ENCODE measurements at regions not wholly inside any gene's neighbourhood (a gene's known extent, or its start where the extent isn't known, plus 50 kb on each side); places are given as distances from the start of the nearest gene placed in this dataset.

DNA sequence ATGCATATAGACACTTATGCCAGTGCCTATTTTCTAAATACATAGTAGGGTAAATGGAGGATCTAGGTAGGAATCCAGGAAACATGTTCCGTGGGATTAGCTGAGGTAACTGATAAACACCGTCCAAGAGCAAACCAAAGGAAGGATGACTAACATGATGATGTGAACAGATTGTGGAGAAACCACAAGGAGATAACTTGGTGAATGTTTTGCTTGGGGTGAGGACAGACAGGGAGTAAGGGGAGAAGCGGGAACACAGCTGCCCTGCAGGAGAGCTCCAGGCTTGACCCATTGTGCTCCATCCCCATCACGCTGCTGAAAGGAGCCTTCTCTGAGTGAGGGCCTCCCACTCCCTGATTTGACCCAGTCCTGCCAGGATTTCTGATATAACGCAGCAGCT, 87.0 kb upstream of the ZC3H11B start:
- in situ Hi-C loops (cut with HindIII; ENCODE audit: low pct_ligation_motif_present, low pct_unique_long_range_greater_than_20kb, low sequenced_read_pairs) = no loop called here
- peak; percentile 20 for DNase-seq

DNA sequence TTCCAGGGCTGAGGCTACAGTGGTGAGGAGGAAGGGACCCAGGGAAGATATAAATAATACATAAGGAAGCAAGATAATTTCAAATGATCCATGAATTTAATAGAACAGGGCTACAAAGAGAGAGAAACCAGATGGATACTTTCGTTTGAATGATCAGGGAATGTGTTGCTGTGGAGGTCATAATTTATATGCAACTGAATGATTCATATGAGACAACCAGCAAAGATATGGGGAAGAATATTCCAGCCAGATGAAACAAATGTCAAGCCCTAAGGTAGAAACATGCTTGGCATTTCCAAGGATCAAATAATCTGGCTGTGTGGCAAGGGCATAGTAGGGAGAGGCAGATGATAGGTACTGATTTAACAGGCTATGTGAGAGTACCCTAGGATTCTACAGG, 84.8 kb upstream of the ZC3H11B start:
- in situ Hi-C loops (cut with HindIII; ENCODE audit: low pct_ligation_motif_present, low pct_unique_long_range_greater_than_20kb, low sequenced_read_pairs) = no loop called here
- DNase-seq = no peak

- in situ Hi-C loops (cut with HindIII; ENCODE audit: low pct_ligation_motif_present, low pct_unique_long_range_greater_than_20kb, low sequenced_read_pairs) = no loop called here
- no peak for DNase-seq
Measured at GRCh38 chr1:219692981-219693380, 80.1 kb upstream of the ZC3H11B start.

GRCh38 chr1:219689774-219690173, 76.9 kb upstream of the ZC3H11B start:
- DNase-seq = no peak
- in situ Hi-C loops (cut with HindIII; ENCODE audit: low pct_ligation_motif_present, low pct_unique_long_range_greater_than_20kb, low sequenced_read_pairs) = no loop called here

DNA sequence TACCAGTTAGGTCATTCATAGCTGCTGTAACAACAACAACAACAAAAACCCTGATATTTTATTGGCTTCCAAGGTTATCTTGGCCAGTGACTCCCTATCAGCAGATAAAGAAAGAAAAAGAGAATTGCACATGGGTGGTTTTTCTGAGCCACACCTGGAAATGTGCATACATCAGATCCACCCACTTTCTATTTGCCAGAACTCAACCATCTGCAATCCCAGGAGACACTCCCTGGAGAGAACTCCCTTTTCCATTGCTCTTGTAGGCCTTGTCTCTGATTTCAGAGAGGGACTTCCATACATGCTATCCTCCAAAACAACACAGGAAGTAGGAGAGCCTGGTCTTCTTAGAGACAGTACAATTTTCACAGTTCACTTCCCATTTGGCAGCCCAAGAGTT, 74.9 kb upstream of the ZC3H11B start:
- no peak for DNase-seq
- in situ Hi-C loops (cut with HindIII; ENCODE audit: low pct_ligation_motif_present, low pct_unique_long_range_greater_than_20kb, low sequenced_read_pairs) = no loop called here

DNA sequence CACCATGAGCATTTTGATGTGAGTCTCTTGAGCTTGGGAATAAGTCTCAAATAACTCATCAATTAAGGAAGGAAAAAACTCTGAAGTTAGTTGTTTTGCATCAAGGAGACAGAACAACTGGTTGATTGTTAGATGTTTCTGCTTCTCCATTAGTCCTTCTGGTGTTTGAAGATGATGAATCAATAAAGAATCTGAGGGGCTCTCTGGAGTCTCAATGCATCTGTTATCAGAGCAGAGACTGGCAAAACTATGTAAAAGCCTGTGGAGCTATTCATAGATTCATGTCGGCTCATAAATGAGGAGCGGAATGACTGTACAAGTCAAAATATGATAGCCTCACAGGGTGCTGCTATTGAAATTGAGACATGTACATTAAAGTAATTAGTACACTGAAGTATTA, 73.3 kb upstream of the ZC3H11B start:
- in situ Hi-C loops (cut with HindIII; ENCODE audit: low pct_ligation_motif_present, low pct_unique_long_range_greater_than_20kb, low sequenced_read_pairs) = no loop called here
- DNase-seq = no peak

DNA sequence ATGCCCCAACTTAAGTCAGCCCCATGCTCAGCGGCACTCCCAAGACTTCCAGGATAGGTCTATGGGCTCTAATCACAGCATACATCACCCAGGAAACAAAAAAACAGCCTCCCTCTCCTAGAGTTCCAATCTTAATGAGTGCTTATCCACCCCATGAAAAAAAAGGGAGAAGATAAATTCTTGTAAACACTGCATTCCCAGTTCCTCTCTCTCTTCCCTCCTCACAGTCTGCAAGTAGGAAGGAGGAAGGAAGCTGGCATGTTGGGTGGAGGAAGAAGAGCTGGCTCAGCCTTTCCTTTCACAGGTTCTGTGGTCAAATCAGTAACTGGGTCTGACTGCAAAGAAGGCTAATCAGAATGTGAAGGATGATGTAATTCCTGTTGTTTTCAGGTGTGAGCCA, 69.9 kb upstream of the ZC3H11B start:
- in situ Hi-C loops (cut with HindIII; ENCODE audit: low pct_ligation_motif_present, low pct_unique_long_range_greater_than_20kb, low sequenced_read_pairs) = no loop called here
- no peak for DNase-seq

GRCh38 chr1:219681876-219682275, 69.0 kb upstream of the ZC3H11B start:
- DNase-seq = no peak
- in situ Hi-C loops (cut with HindIII; ENCODE audit: low pct_ligation_motif_present, low pct_unique_long_range_greater_than_20kb, low sequenced_read_pairs) = no loop called here

- in situ Hi-C loops (cut with HindIII; ENCODE audit: low pct_ligation_motif_present, low pct_unique_long_range_greater_than_20kb, low sequenced_read_pairs) = no loop called here
Measured at GRCh38 chr1:219676012-219676765, 63.3 kb upstream of the ZC3H11B start.

DNA sequence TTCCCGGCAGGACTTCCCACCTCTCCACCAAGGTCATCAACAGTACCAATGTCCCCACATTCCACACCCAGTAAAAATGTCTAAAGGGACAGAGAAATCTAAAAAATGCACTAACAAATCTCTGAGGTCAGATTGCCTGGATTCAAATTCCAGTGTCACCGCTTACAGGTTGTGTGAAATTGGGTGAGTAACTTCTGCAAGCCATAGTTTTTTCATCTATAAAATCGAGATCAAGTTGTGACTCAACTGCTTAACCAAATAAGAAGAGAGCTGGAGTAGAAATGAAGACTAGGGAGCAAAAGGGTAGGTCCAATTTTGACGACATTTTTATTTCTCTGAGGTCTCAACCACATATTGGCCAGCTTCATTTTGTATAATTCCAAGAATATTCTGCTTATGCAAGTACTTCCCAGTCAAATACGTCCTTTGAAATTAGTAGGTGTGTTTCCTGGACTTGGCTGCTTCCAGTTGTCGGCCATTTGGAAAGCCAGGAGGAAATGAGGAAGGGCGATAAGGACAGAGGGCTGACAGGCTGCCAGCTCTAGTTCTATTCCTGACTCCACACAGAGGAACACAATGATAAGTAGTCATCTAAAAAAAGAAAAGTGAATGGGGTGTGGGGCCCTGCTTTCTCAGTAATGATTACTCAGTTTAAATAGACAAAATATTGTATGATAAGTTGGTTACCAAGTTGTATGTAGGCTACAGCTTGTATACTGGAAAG, 57.7 kb upstream of the ZC3H11B start:
- in situ Hi-C loops (cut with HindIII; ENCODE audit: low pct_ligation_motif_present, low pct_unique_long_range_greater_than_20kb, low sequenced_read_pairs) = no loop called here
- DNase-seq = no peak

More at GRCh38 chr1:219676012-219676765, 63.3 kb upstream of the ZC3H11B start:
- DNase-seq = no peak

GRCh38 chr1:219669556-219669955, 56.7 kb upstream of the ZC3H11B start:
- DNase-seq = no peak
- in situ Hi-C loops (cut with HindIII; ENCODE audit: low pct_ligation_motif_present, low pct_unique_long_range_greater_than_20kb, low sequenced_read_pairs) = no loop called here

DNA sequence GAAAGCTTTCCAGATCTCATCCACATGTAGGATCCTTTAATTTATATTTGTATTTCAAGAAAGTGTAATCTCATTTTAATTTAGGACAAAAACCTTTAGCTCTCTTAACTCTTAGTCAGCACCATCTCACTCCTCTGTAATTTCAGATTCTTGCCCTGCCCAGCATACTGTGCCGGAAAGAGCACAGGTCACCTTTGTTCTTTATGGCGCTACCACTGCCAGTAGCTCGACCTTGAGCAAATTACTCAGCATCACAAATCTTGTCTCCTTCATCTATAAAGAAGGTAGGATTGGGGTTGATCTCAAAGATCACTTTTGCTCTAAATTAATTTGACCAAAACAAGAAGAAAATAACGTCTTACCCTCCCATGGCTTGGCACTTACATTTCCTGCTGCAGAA, 56.1 kb upstream of the ZC3H11B start:
- no peak for DNase-seq
- in situ Hi-C loops (cut with HindIII; ENCODE audit: low pct_ligation_motif_present, low pct_unique_long_range_greater_than_20kb, low sequenced_read_pairs) = no loop called here

GRCh38 chr1:219668446-219668845, 55.5 kb upstream of the ZC3H11B start:
- DNase-seq = no peak
- in situ Hi-C loops (cut with HindIII; ENCODE audit: low pct_ligation_motif_present, low pct_unique_long_range_greater_than_20kb, low sequenced_read_pairs) = no loop called here

DNA sequence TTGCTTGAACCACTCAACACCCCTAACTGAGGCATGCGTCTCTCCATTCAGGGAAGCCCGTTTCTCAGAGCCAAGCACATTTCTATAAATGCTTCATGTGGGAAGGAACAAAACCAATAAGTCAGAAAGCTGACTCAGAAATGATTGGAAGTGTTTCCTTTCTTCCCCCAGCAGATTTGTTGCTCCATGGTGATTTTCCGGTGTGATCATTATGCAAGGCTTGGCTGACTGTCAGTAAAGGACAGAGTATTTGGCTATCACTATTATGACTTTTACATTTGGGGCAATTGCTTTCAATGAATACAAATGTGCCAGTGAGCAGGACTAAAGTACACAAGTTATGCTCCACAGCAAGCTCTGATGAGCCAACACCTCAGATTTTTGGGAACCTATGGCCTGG, 53.3 kb upstream of the ZC3H11B start:
- DNase-seq = no peak
- in situ Hi-C loops (cut with HindIII; ENCODE audit: low pct_ligation_motif_present, low pct_unique_long_range_greater_than_20kb, low sequenced_read_pairs) = no loop called here

DNA sequence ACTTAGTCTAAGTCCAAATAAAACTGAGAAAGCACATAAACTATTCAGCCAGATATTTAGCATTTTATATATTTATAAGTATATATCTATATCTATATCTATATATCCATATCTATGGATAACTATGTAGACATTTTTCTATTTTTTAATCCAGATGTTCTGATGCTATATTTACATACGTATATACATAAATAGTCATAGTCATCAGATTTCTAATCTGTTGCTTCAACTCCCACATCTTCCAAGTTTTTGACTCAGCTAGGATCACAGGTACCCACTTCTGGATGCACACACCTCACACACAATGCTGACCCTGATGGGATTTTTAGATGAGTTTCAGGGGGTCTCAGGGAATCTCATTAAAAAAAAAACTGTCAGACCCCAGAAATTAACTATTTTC, 52.2 kb upstream of the ZC3H11B start:
- DNase-seq = no peak
- in situ Hi-C loops (cut with HindIII; ENCODE audit: low pct_ligation_motif_present, low pct_unique_long_range_greater_than_20kb, low sequenced_read_pairs) = no loop called here

- in situ Hi-C loops (cut with HindIII; ENCODE audit: low pct_ligation_motif_present, low pct_unique_long_range_greater_than_20kb, low sequenced_read_pairs) = no loop called here
- DNase-seq = no peak
Measured at GRCh38 chr1:219664310-219665029, 51.6 kb upstream of the ZC3H11B start.
